ENCODE measurements at regions not wholly inside any gene's neighbourhood (a gene's known extent, or its start where the extent isn't known, plus 50 kb on each side); places are given as distances from the start of the nearest gene placed in this dataset.

DNA sequence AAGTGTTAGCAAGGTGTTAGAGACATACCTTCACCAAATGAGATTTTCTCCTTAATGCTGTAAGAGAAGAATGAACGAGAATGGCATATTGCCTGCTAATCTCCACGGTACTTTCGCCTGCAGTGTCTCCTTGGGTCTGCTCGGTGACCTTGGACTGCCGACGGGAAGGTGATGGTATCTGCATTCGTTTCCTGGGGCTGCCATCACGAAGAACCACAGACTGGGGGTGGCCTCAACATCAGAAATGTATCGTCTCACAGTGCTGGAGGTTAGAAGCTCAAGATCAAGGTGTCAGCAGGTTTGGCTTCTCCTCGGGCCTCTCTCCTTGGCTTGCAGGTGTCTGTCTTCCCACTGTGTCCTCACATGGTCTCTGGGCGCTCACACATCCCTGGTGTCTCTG lies 86.3 kb upstream of the TNRC6C start:
- Histone ChIP-seq H3K36me3 (no peaks in the 10 kb centered on the region), H3K4me1 (no peaks in the 10 kb centered on the region), H3K27ac (no peak overlapping the region), H3K4me3 (no peak overlapping the region), H3K27me3 (no peaks in the 10 kb centered on the region), H3K9me3 (no peaks in the 10 kb centered on the region)
- TF ChIP-seq, protein P1, sequence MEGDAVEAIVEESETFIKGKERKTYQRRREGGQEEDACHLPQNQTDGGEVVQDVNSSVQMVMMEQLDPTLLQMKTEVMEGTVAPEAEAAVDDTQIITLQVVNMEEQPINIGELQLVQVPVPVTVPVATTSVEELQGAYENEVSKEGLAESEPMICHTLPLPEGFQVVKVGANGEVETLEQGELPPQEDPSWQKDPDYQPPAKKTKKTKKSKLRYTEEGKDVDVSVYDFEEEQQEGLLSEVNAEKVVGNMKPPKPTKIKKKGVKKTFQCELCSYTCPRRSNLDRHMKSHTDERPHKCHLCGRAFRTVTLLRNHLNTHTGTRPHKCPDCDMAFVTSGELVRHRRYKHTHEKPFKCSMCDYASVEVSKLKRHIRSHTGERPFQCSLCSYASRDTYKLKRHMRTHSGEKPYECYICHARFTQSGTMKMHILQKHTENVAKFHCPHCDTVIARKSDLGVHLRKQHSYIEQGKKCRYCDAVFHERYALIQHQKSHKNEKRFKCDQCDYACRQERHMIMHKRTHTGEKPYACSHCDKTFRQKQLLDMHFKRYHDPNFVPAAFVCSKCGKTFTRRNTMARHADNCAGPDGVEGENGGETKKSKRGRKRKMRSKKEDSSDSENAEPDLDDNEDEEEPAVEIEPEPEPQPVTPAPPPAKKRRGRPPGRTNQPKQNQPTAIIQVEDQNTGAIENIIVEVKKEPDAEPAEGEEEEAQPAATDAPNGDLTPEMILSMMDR (IDR thresholded peaks at IDR 0.05): no peak
- no peak for TF ChIP-seq POLR2A (IDR thresholded peaks at IDR 0.05)
- intact Hi-C loops (cut with DNase I; ENCODE audit: low total_unique reads): no loop called here
- no peak for DNase-seq

DNA sequence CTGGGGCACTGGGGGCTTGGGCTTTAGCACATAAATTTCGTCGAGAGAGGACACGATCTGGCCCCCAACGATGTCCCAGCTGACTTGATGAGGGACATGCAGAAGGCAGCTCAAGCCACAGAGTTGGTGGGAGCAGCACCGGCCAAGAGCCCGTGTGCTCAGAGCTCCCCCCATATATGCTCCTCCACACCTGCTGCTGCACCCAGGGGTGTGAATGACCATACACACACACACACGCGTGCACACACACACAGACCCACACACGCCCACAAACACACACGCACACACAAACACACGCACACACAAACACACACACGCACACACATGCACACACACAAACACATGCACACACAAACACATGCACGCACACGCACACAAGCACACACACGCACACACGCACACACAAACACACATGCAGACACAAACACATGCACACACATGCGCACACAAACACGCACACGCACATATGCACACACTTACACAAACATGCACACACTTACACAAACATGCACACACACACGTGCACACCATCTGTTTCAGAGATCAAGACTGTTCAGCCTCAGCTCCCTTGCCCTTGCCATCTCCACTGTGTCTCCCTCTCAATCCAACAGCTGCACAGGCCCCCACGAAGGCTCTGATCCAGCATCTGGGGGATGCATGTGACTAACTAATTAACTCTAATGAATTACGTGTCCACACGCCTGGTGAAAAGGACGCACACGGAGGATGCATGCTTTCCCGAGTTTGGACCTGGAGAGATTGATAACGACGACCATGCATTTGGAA lies 85.6 kb upstream of the TNRC6C start:
- Histone ChIP-seq H3K4me3 (no peak overlapping the region), H3K9me3 (no peaks in the 10 kb centered on the region), H3K27ac (no peak overlapping the region), H3K36me3 (no peaks in the 10 kb centered on the region), H3K27me3 (no peaks in the 10 kb centered on the region), H3K4me1 (no peaks in the 10 kb centered on the region)
- intact Hi-C loops (cut with DNase I; ENCODE audit: low total_unique reads): no loop called here
- no peak for DNase-seq
- TF ChIP-seq, protein P1 (IDR thresholded peaks at IDR 0.05): no peak
- no peak for TF ChIP-seq POLR2A (IDR thresholded peaks at IDR 0.05)

DNA sequence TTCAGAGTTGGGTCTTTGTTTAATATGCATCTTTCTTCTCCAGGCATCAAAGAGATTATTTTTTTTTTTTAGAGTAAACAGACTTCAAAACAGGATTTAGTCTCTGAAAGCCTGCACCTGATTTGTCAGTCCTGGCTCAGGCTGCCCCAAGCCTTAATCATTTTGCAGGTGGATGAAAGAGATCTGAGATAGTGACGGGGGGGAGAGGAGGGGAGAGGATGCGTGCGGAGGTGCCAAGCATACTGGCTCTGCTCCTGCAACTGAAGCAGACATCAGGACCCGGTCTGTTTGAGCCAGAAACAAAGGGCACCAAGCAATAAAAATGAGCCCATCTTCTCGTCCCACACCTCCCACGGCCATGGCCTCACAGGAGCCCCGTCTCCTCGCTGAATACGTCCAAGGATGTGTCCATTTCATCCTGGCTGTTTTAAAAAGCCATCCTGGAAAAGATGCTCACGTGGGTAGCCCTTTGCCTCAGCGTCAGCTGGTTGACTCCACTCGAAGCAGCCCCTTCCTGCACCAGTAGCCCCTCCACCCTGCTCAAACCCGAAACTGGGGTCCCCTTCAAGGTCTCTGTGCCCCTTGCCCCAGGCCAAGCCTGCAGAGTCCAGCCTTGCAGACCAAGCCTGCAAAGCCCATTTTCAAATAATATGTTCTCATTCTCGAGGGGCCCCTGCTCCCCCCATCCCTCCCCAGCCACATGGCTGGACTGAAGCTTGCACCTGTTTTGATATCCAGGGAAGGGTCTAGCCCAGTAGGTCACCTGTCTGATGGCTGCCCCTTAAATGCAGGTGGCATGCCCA lies 84.8 kb upstream of the TNRC6C start:
- DNase-seq: no peak
- TF ChIP-seq, protein P1 (IDR thresholded peaks at IDR 0.05): no peak
- TF ChIP-seq POLR2A (IDR thresholded peaks at IDR 0.05): no peak
- H3K9me3 ChIP-seq: no peaks in the 10 kb centered on the region
- no peaks in the 10 kb centered on the region for H3K4me1 ChIP-seq
- intact Hi-C loops (cut with DNase I; ENCODE audit: low total_unique reads): no loop called here
- no peaks in the 10 kb centered on the region for H3K36me3 ChIP-seq
- H3K27me3 ChIP-seq: no peaks in the 10 kb centered on the region
- H3K27ac ChIP-seq: no peak overlapping the region
- no peak overlapping the region for H3K4me3 ChIP-seq

DNA sequence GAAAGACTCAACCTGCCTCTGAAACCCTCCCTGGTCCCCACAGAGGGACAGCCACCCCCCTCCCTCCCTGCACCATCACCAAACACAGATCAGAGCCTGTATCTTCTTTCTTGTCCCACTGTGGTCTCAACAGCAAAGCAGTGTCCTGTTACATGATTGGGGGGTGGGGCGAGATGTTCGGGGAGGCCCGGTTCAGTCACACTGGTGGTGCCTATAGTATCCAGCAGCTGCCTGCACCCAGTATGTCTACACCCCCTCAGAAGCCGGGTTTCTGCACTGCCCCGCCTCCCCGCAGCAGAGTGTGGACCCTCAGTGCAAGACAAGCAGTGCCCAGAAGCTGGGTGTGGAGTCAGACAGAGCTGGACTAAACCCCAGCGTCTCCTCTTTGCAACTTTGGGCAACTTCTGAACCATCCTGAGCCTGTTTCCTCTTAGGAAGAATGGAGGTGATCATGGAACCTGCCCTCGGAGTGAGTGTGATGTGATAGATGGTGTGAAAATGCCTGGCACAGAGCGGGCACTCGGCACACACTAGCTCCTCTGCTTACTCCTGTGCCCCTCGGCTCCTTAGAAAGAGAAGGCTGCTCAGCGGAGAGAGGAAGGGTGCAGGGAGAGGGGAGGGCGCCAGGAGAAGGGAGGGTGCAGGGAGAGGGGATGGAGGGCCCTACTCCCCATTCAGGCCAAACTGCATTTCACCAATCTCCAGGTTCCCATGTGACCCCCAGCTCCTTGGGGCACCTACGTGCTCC lies 84.0 kb upstream of the TNRC6C start:
- Histone ChIP-seq H3K27ac (no peak overlapping the region), H3K36me3 (no peaks in the 10 kb centered on the region), H3K27me3 (no peaks in the 10 kb centered on the region), H3K4me1 (no peaks in the 10 kb centered on the region), H3K4me3 (no peak overlapping the region), H3K9me3 (no peaks in the 10 kb centered on the region)
- intact Hi-C loops (cut with DNase I; ENCODE audit: low total_unique reads): no loop called here
- no peak for DNase-seq
- TF ChIP-seq, protein P1 (IDR thresholded peaks at IDR 0.05): no peak
- TF ChIP-seq POLR2A (IDR thresholded peaks at IDR 0.05): no peak
